ENCODE measurements at regions not wholly inside any gene's neighbourhood (a gene's known extent, or its start where the extent isn't known, plus 50 kb on each side); places are given as distances from the start of the nearest gene placed in this dataset.

DNA sequence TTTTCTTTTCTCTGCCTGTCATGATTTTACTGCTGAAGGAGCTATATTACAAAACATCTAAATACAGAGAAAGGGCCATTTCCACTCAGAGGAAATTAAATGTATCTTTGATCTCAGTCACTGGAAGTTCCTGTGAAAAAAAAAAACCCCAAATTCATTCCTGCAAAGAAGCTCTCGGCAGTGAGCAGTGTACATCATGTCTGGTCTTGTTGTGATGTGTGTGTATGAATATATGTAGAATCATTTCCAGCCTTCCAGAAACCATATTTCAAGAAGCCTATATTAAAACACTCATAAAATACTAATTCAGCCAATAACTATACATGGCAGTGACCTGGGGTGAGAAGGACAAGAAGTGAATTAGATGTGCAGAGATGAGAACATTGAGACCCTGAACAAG, 393.2 kb upstream of the TENM4 start:
- H3K27ac ChIP-seq (ENCODE audit: low read depth, low read length, severe bottlenecking) = no peak overlapping the region
- no peaks in the 10 kb centered on the region for H3K4me1 ChIP-seq (ENCODE audit: control insufficient read depth, insufficient read depth, low read length, poor library complexity, severe bottlenecking)
- H3K9me3 ChIP-seq (ENCODE audit: control insufficient read depth, low read length) = no peaks in the 10 kb centered on the region
- H3K36me3 ChIP-seq (ENCODE audit: control insufficient read depth, insufficient read depth, low read length) = no peaks in the 10 kb centered on the region
- no CpG with 5 or more reads among the region's 1 CpG for WGBS, 2 experiments (ENCODE audit: insufficient coverage in 2 of 2)
- no peak overlapping the region for H3K4me3 ChIP-seq (ENCODE audit: extremely low read depth, insufficient read depth, low read length, poor library complexity, severe bottlenecking)

DNA sequence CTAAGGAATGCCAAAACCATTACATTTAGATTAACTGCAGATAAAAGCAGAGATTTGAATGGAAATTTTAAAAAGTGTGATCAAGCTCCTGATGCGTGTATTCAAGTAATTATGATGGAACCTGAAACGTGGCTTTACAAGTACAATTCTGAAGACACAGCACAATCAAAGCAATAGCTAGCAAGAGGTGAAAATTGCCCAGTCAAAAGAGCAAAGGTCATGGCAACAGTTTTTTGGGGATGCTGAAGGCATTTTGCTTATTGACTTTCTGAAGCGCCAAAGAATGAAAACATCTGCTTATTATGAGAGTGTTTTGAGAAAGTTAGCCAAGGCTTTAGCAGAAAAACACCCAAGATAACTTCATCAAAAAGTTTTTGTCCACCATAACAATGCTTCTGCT, 389.6 kb upstream of the TENM4 start:
- H3K4me1 ChIP-seq (ENCODE audit: control insufficient read depth, insufficient read depth, low read length, poor library complexity, severe bottlenecking) = no peaks in the 10 kb centered on the region
- no peaks in the 10 kb centered on the region for H3K9me3 ChIP-seq (ENCODE audit: control insufficient read depth, low read length)
- H3K4me3 ChIP-seq (ENCODE audit: extremely low read depth, insufficient read depth, low read length, poor library complexity, severe bottlenecking) = no peak overlapping the region
- WGBS, 2 experiments (ENCODE audit: insufficient coverage in 2 of 2) = 74 to 92% methylated on average over 2 to 3 of the region's 3 CpGs
- H3K36me3 ChIP-seq (ENCODE audit: control insufficient read depth, insufficient read depth, low read length) = no peaks in the 10 kb centered on the region
- no peak overlapping the region for H3K27ac ChIP-seq (ENCODE audit: low read depth, low read length, severe bottlenecking)

DNA sequence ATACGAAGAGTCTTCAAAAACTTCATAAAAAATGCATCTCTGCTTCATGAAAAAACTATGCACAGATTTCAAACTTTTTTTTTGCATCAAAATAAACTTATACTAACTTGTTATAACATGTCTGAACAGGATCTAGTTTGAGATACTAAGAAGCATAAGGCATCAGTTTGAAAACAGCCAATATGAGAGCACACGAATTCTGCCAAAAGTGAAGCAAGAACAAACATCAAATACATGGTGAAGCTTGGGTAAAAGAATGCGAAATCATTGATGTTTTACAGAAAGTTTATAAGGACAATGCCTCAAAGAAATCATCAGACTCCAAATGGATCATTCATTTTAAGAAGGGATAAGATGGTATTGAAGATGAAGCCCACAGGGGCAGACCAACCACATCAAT, 389.1 kb upstream of the TENM4 start:
- no peaks in the 10 kb centered on the region for H3K4me1 ChIP-seq (ENCODE audit: control insufficient read depth, insufficient read depth, low read length, poor library complexity, severe bottlenecking)
- H3K4me3 ChIP-seq (ENCODE audit: extremely low read depth, insufficient read depth, low read length, poor library complexity, severe bottlenecking) = no peak overlapping the region
- no peaks in the 10 kb centered on the region for H3K9me3 ChIP-seq (ENCODE audit: control insufficient read depth, low read length)
- WGBS, 2 experiments (ENCODE audit: insufficient coverage in 2 of 2) = 89 to 100% methylated on average over 1 to 3 of the region's 3 CpGs
- H3K27ac ChIP-seq (ENCODE audit: low read depth, low read length, severe bottlenecking) = no peak overlapping the region
- no peaks in the 10 kb centered on the region for H3K36me3 ChIP-seq (ENCODE audit: control insufficient read depth, insufficient read depth, low read length)

DNA sequence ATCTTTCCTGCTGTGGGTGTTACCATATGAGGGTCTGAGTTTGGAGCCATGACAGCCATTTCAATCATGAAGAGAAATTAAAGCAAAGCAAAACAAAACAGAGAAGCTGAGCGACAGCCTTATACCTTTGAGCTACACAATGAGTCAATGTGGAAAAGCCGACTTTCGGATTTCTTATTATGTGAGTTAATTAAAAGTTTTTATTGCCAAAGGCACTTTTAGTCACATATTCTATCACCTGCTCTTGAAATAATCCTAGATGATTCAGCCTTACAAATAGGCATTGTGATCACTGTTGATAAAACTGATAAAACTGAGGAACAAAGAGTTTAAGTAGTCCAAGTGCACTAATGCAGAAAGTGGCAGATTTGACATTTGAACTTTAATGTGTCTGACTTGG, 381.9 kb upstream of the TENM4 start:
- 100% methylated on average over 1 of the region's 3 CpGs; no CpG with 5 or more reads in 1 of the 2 experiments for WGBS, 2 experiments (ENCODE audit: insufficient coverage in 2 of 2)

DNA sequence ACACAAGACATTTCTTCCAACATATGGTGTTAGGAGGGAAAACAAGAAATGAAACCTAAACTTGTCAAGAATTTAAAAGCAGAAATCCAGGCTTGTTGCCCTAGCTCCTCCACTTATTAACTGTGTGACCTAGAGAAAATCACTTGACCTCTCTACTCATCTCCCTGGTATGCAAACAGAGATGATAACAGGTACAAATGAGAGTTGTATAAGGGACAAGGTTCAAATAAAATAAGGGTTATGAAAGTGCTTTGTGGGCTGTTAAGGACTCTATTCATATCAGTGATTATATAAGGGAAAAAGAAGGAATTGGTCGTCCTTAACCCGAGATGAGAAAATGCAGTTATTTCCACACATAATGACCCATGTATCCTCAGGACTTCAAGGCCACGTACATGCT, 372.7 kb upstream of the TENM4 start:
- WGBS, 2 experiments (ENCODE audit: insufficient coverage in 2 of 2) = 86% methylated on average over 1 to 2 of the region's 3 CpGs
- Histone ChIP-seq H3K36me3 (ENCODE audit: control insufficient read depth, insufficient read depth, low read length) (no peaks in the 10 kb centered on the region), H3K4me1 (ENCODE audit: control insufficient read depth, insufficient read depth, low read length, poor library complexity, severe bottlenecking) (no peaks in the 10 kb centered on the region), H3K4me3 (ENCODE audit: extremely low read depth, insufficient read depth, low read length, poor library complexity, severe bottlenecking) (no peak overlapping the region), H3K27ac (ENCODE audit: low read depth, low read length, severe bottlenecking) (no peak overlapping the region), H3K9me3 (ENCODE audit: control insufficient read depth, low read length) (no peaks in the 10 kb centered on the region)

More for the DNA sequence above, 381.9 kb upstream of the TENM4 start:
- no peaks in the 10 kb centered on the region for H3K4me1 ChIP-seq (ENCODE audit: control insufficient read depth, insufficient read depth, low read length, poor library complexity, severe bottlenecking)
- no peak overlapping the region for H3K4me3 ChIP-seq (ENCODE audit: extremely low read depth, insufficient read depth, low read length, poor library complexity, severe bottlenecking)
- H3K9me3 ChIP-seq (ENCODE audit: control insufficient read depth, low read length) = no peaks in the 10 kb centered on the region
- no peaks in the 10 kb centered on the region for H3K36me3 ChIP-seq (ENCODE audit: control insufficient read depth, insufficient read depth, low read length)
- no peak overlapping the region for H3K27ac ChIP-seq (ENCODE audit: low read depth, low read length, severe bottlenecking)

DNA sequence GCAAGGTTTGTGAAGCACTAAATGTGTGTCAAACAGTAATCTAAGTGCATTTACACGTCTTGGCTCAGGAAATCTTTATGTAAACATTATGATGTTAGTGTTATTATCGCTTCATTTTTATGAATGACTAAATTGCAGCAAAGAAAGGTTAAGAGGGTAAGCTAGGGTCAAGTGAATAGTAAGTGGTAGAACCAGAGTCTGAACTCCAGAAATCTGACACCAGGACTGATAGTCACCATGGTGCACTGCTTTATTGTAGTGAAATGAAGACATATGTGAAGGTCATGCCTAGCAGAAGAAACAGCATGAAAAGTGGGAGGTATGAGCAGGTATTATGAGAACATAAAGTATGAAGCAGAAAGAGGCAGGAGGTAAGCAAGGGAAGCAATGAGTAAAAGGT, 368.7 kb upstream of the TENM4 start:
- no peaks in the 10 kb centered on the region for H3K9me3 ChIP-seq (ENCODE audit: control insufficient read depth, low read length)
- H3K27ac ChIP-seq (ENCODE audit: low read depth, low read length, severe bottlenecking) = no peak overlapping the region
- WGBS, 2 experiments (ENCODE audit: insufficient coverage in 2 of 2) = 82 to 85% methylated on average over 2 of the region's 2 CpGs

DNA sequence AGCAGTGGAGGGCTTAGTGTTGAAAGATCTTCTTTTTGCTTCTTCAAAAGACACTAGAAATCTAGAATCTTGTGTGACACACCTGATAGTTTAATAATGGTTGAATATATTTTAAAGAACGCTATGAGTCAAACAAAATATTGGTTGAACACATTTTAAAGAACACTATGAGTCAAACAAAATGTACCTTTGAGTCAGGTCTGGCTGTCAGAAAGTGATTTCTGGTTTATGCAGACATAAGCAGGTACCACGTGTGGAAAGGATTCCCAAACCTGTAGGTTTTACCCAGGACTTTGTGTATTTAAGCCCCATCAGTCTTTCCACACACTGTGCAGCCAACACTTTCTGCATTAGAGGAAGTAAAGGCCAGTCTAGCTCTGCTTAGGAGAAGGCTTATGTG, 366.7 kb upstream of the TENM4 start:
- Histone ChIP-seq H3K4me1 (ENCODE audit: control insufficient read depth, insufficient read depth, low read length, poor library complexity, severe bottlenecking) (no peaks in the 10 kb centered on the region), H3K4me3 (ENCODE audit: extremely low read depth, insufficient read depth, low read length, poor library complexity, severe bottlenecking) (no peak overlapping the region), H3K9me3 (ENCODE audit: control insufficient read depth, low read length) (peaks cover 4% of the 10 kb centered on the region), H3K27ac (ENCODE audit: low read depth, low read length, severe bottlenecking) (no peak overlapping the region), H3K36me3 (ENCODE audit: control insufficient read depth, insufficient read depth, low read length) (no peaks in the 10 kb centered on the region)
- WGBS, 2 experiments (ENCODE audit: insufficient coverage in 2 of 2) = 67 to 70% methylated on average over 1 of the region's 2 CpGs

More for the DNA sequence above, 368.7 kb upstream of the TENM4 start:
- no peak overlapping the region for H3K4me3 ChIP-seq (ENCODE audit: extremely low read depth, insufficient read depth, low read length, poor library complexity, severe bottlenecking)
- no peaks in the 10 kb centered on the region for H3K36me3 ChIP-seq (ENCODE audit: control insufficient read depth, insufficient read depth, low read length)
- H3K4me1 ChIP-seq (ENCODE audit: control insufficient read depth, insufficient read depth, low read length, poor library complexity, severe bottlenecking) = no peaks in the 10 kb centered on the region

DNA sequence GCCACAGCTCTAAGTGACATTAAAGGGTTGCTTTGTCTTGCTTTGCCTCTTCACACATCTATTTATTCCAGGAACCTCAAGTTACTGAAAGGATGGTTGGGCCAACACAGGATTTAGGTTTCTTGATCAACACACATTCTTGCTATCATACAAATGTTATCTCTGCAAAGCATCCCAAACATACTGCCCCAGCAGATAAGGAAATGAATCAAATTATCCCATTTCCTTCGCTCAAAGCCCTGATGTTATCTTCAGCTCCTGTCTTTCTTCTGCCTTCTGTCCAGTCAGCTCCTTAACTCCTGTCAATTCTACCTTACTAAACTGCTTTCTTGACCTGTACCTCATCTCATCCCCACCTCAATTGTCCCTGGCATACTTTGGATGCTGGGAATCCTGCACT, 355.9 kb upstream of the TENM4 start:
- H3K27ac ChIP-seq (ENCODE audit: low read depth, low read length, severe bottlenecking) = no peak overlapping the region
- WGBS, 2 experiments (ENCODE audit: insufficient coverage in 2 of 2) = 73 to 100% methylated on average over 1 of the region's 1 CpG
- H3K4me3 ChIP-seq (ENCODE audit: extremely low read depth, insufficient read depth, low read length, poor library complexity, severe bottlenecking) = no peak overlapping the region

DNA sequence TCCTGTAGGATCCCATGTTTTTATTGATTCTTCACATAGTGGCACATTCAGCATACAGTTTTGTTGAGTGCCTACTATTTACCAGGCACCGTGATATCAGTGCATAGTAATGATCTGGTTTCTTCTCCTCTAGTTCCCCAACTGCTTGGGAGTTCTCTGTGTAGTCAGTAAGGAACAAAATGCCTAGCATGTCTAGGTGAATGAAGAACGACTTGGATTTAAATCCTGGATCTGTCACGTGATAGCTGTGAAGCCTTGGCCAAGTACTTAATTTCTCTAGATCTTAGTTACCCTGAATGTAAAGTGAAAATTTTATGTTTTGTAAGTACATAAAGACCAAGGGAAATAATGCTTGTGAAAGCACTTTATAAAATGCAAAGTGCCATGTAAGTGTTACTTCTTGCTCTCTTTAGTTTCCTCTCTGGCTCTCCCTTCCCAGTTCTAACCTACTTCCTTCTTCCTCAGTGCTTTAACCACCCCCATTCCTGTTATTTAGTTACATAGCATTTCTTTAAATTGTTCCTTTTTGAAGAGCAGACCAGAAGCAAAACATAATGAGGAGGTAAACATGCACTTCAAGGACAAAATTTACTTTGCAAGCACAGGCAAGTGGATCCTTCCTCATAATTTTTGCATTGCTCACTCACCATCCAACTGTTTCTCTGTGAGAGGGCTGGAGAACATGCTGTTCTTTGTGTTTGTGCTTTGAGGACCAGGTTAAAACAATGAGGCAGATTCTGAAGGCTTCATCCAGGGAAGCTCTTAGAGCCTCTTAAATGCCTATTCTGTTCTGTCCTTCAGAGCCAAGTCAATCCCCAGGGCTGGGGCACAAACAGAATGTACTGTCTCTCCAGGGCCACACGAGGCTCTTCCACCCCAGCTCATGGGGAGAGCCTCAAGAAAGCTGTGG, 353.9 kb upstream of the TENM4 start:
- Histone ChIP-seq H3K9me3 (ENCODE audit: control insufficient read depth, low read length) (no peaks in the 10 kb centered on the region), H3K36me3 (ENCODE audit: control insufficient read depth, insufficient read depth, low read length) (no peaks in the 10 kb centered on the region), H3K4me3 (ENCODE audit: extremely low read depth, insufficient read depth, low read length, poor library complexity, severe bottlenecking) (no peak overlapping the region), H3K4me1 (ENCODE audit: control insufficient read depth, insufficient read depth, low read length, poor library complexity, severe bottlenecking) (peaks cover 17% of the 10 kb centered on the region), H3K27ac (ENCODE audit: low read depth, low read length, severe bottlenecking) (no peak overlapping the region)
- 80 to 85% methylated on average over 3 to 4 of the region's 4 CpGs for WGBS, 2 experiments (ENCODE audit: insufficient coverage in 2 of 2)

More for the DNA sequence above, 355.9 kb upstream of the TENM4 start:
- Histone ChIP-seq H3K9me3 (ENCODE audit: control insufficient read depth, low read length) (no peaks in the 10 kb centered on the region), H3K4me1 (ENCODE audit: control insufficient read depth, insufficient read depth, low read length, poor library complexity, severe bottlenecking) (peaks cover 17% of the 10 kb centered on the region), H3K36me3 (ENCODE audit: control insufficient read depth, insufficient read depth, low read length) (no peaks in the 10 kb centered on the region)

DNA sequence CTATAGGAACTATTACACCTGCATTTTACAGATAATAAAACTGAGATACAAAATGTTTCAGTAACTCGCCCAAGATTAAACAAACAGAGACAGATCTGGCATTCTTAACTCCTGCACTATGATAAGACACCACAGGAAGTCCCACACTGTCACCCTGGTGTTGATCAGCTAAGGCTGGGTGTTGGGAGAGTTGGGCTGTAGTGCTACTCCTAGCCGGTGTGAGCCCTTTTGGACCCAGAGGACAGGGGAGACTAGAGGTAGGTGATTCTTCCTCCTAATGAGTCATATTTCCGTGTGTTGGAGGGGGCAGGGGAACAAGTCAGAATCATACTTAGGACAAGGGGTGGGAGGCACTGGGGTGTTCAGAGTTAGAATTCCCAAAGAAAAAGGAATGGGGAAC, 353.2 kb upstream of the TENM4 start:
- Histone ChIP-seq H3K4me3 (ENCODE audit: extremely low read depth, insufficient read depth, low read length, poor library complexity, severe bottlenecking) (no peak overlapping the region), H3K27ac (ENCODE audit: low read depth, low read length, severe bottlenecking) (no peak overlapping the region), H3K36me3 (ENCODE audit: control insufficient read depth, insufficient read depth, low read length) (no peaks in the 10 kb centered on the region), H3K4me1 (ENCODE audit: control insufficient read depth, insufficient read depth, low read length, poor library complexity, severe bottlenecking) (peaks cover 17% of the 10 kb centered on the region), H3K9me3 (ENCODE audit: control insufficient read depth, low read length) (no peaks in the 10 kb centered on the region)
- WGBS, 2 experiments (ENCODE audit: insufficient coverage in 2 of 2) = 60 to 64% methylated on average over 2 to 3 of the region's 3 CpGs

DNA sequence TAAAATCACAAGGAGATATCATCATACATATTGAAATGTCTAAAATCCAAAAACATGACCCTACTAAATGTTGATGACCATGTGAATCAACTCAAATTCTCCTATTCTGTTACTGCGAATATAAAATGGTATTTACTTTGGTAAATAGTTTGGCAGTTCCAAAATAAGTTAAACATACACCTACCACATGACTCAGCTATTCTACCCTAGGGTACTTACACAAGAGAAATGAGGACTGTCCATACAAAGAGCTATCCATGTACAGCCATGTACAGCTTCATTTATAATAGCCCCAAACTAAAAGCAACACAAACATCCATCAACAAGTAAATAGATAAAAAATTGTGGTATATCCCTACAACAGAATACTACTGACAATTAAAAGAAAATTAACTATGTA, 346.1 kb upstream of the TENM4 start:
- H3K36me3 ChIP-seq (ENCODE audit: control insufficient read depth, insufficient read depth, low read length) = no peaks in the 10 kb centered on the region
- H3K27ac ChIP-seq (ENCODE audit: low read depth, low read length, severe bottlenecking) = no peak overlapping the region
- no peaks in the 10 kb centered on the region for H3K9me3 ChIP-seq (ENCODE audit: control insufficient read depth, low read length)
- whole genome bisulfite sequencing, 2 experiments (ENCODE audit: insufficient coverage in 2 of 2) = no CpG with 5 or more reads among the region's 1 CpG
- H3K4me3 ChIP-seq (ENCODE audit: extremely low read depth, insufficient read depth, low read length, poor library complexity, severe bottlenecking) = no peak overlapping the region
- no peaks in the 10 kb centered on the region for H3K4me1 ChIP-seq (ENCODE audit: control insufficient read depth, insufficient read depth, low read length, poor library complexity, severe bottlenecking)

All from mesodermal cell (in vitro differentiated cells).